Mucosa of rectum (tissue), 2 donors: ENCODE measurements at regions not wholly inside any gene's neighbourhood (a gene's known extent, or its start where the extent isn't known, plus 50 kb on each side); places are given as distances from the start of the nearest gene placed in this dataset.

Experiments
- H3K27ac ChIP-seq, 2 donors: one replicate each; pipeline ENCODE4 v1.7.0; 2013; ENCODE audit warnings: inconsistent platforms in 2 of 2, low read depth in 2 of 2, low read length in 2 of 2
- H3K27me3 ChIP-seq, 2 donors: one replicate each; pipeline ENCODE4 v1.7.0; 2013; ENCODE audit warnings: low read length in 2 of 2; ENCODE audit not compliant: control insufficient read depth in 2 of 2, insufficient read depth in 2 of 2
- H3K36me3 ChIP-seq, 2 donors: one replicate each; pipeline ENCODE4 v1.7.0; 2013; ENCODE audit warnings: low read length in 2 of 2; ENCODE audit not compliant: control insufficient read depth in 2 of 2, insufficient read depth in 2 of 2
- H3K4me1 ChIP-seq, 2 donors: one replicate each; pipeline ENCODE4 v1.7.0; 2013; ENCODE audit warnings: low read length in 2 of 2, mild to moderate bottlenecking in 1 of 2; ENCODE audit not compliant: control insufficient read depth in 2 of 2, insufficient read depth in 2 of 2
- H3K4me3 ChIP-seq, 2 donors: one replicate each; pipeline ENCODE4 v1.7.0; 2013; ENCODE audit warnings: low read length in 2 of 2
- H3K9ac ChIP-seq, 2 donors: one replicate each; pipeline ENCODE4 v1.7.0; 2013; ENCODE audit warnings: low read length in 2 of 2, low read depth in 1 of 2, mild to moderate bottlenecking in 1 of 2
- H3K9me3 ChIP-seq, 2 donors: one replicate each; pipeline ENCODE4 v1.7.0; 2013; ENCODE audit warnings: low read length in 2 of 2; ENCODE audit not compliant: control insufficient read depth in 2 of 2
- donor health status: healthy.
- donor health status: Normal muscosa, but diverticular disease.

GRCh38 chr6:14964556-14965270 is 281.2 kb upstream of the JARID2 start:
- H3K36me3 ChIP-seq, result no peaks in the 10 kb centered on the region
- H3K9me3 ChIP-seq, result no peaks in the 10 kb centered on the region
- no peak overlapping the region for H3K4me3 ChIP-seq
- no peak overlapping the region for H3K27ac ChIP-seq
- H3K9ac ChIP-seq, result no peak overlapping the region
- H3K4me1 ChIP-seq, result peaks cover 0 to 3% of the 10 kb centered on the region in 2 donors
- H3K27me3 ChIP-seq, result no peaks in the 10 kb centered on the region

GRCh38 chr6:14965424-14966075 is 280.3 kb upstream of the JARID2 start:
- Histone ChIP-seq H3K4me3 (no peak overlapping the region), H3K27ac (no peak overlapping the region), H3K27me3 (no peaks in the 10 kb centered on the region), H3K4me1 (peaks cover 0 to 3% of the 10 kb centered on the region in 2 donors), H3K9ac (no peak overlapping the region), H3K36me3 (no peaks in the 10 kb centered on the region), H3K9me3 (no peaks in the 10 kb centered on the region)

GRCh38 chr6:14966096-14966905 is 279.6 kb upstream of the JARID2 start:
- Histone ChIP-seq H3K27ac (no peak overlapping the region), H3K9ac (no peak overlapping the region), H3K4me1 (peaks cover 0 to 3% of the 10 kb centered on the region in 2 donors), H3K36me3 (no peaks in the 10 kb centered on the region), H3K4me3 (no peak overlapping the region), H3K9me3 (no peaks in the 10 kb centered on the region), H3K27me3 (no peaks in the 10 kb centered on the region)

- Histone ChIP-seq H3K27me3 (no peaks in the 10 kb centered on the region), H3K27ac (no peak overlapping the region), H3K36me3 (no peaks in the 10 kb centered on the region), H3K9me3 (no peaks in the 10 kb centered on the region), H3K4me1 (peaks cover 0 to 3% of the 10 kb centered on the region in 2 donors), H3K9ac (no peak overlapping the region), H3K4me3 (no peak overlapping the region)
Measured at GRCh38 chr6:14966906-14967711, 278.8 kb upstream of the JARID2 start.

- Histone ChIP-seq H3K36me3 (no peaks in the 10 kb centered on the region), H3K9ac (no peak overlapping the region), H3K9me3 (no peaks in the 10 kb centered on the region), H3K27ac (no peak overlapping the region), H3K4me3 (no peak overlapping the region), H3K27me3 (no peaks in the 10 kb centered on the region), H3K4me1 (peaks cover 0 to 3% of the 10 kb centered on the region in 2 donors)
Measured at GRCh38 chr6:14968056-14968637, 277.7 kb upstream of the JARID2 start.

- Histone ChIP-seq H3K27ac (no peak overlapping the region), H3K9ac (no peak overlapping the region), H3K4me1 (peaks cover 0 to 3% of the 10 kb centered on the region in 2 donors), H3K27me3 (no peaks in the 10 kb centered on the region), H3K9me3 (no peaks in the 10 kb centered on the region), H3K36me3 (no peaks in the 10 kb centered on the region), H3K4me3 (no peak overlapping the region)
Measured at GRCh38 chr6:14969126-14969525, 276.7 kb upstream of the JARID2 start.

GRCh38 chr6:14972379-14973067 is 273.3 kb upstream of the JARID2 start:
- Histone ChIP-seq H3K27ac (no peak overlapping the region), H3K27me3 (no peaks in the 10 kb centered on the region), H3K36me3 (no peaks in the 10 kb centered on the region), H3K4me3 (no peak overlapping the region), H3K9me3 (no peaks in the 10 kb centered on the region), H3K4me1 (peaks cover 0 to 2% of the 10 kb centered on the region in 2 donors), H3K9ac (no peak overlapping the region)

GRCh38 chr6:14974372-14974771 is 271.5 kb upstream of the JARID2 start:
- Histone ChIP-seq H3K4me3 (no peak overlapping the region), H3K27me3 (no peaks in the 10 kb centered on the region), H3K9ac (no peak overlapping the region), H3K27ac (no peak overlapping the region), H3K4me1 (no peaks in the 10 kb centered on the region), H3K36me3 (no peaks in the 10 kb centered on the region), H3K9me3 (no peaks in the 10 kb centered on the region)

- H3K9ac ChIP-seq, result no peak overlapping the region
- H3K4me3 ChIP-seq, result no peak overlapping the region
- H3K27ac ChIP-seq, result no peak overlapping the region
- H3K36me3 ChIP-seq, result no peaks in the 10 kb centered on the region
- H3K9me3 ChIP-seq, result no peaks in the 10 kb centered on the region
- H3K27me3 ChIP-seq, result no peaks in the 10 kb centered on the region
- no peaks in the 10 kb centered on the region for H3K4me1 ChIP-seq
Measured at GRCh38 chr6:14974792-14975470, 270.9 kb upstream of the JARID2 start.
